GM18505 (cell line): ENCODE measurements at regions not wholly inside any gene's neighbourhood (a gene's known extent, or its start where the extent isn't known, plus 50 kb on each side); places are given as distances from the start of the nearest gene placed in this dataset.

Experiments
- ATAC-seq: cut with Tn5 transposase; IDR thresholded peaks from one replicate; pipeline ENCODE4 v1.9.1; 2021; ENCODE audit not compliant: unreplicated experiment
- POLR2A ChIP-seq: IDR thresholded peaks from 4 replicates; pipeline ENCODE4 v1.6.1; 2011; ENCODE audit warnings: borderline replicate concordance; ENCODE audit not compliant: insufficient read depth, insufficient read length; ENCODE audit errors: extremely low read depth

- no peak for ATAC-seq
- TF ChIP-seq POLR2A, result no peak
These were observed 70.8 kb upstream of the CLDN14 start for GRCh38 chr21:36550761-36551160.

- no peak for ATAC-seq
- no peak for TF ChIP-seq POLR2A
These were observed 71.4 kb upstream of the CLDN14 start for GRCh38 chr21:36551321-36551720.

- ATAC-seq, result no peak
- no peak for TF ChIP-seq POLR2A
These were observed 72.0 kb upstream of the CLDN14 start for GRCh38 chr21:36551731-36552433.

- no peak for ATAC-seq
- no peak for TF ChIP-seq POLR2A
These were observed 72.5 kb upstream of the CLDN14 start for GRCh38 chr21:36552434-36552785.

GRCh38 chr21:36553406-36553805 lies 73.5 kb upstream of the CLDN14 start:
- TF ChIP-seq POLR2A, result no peak
- no peak for ATAC-seq

- no peak for TF ChIP-seq POLR2A
- no peak for ATAC-seq
These were observed 74.7 kb upstream of the CLDN14 start for GRCh38 chr21:36554411-36555157.

- no peak for ATAC-seq
- no peak for TF ChIP-seq POLR2A
These were observed 75.4 kb upstream of the CLDN14 start for GRCh38 chr21:36555199-36555800.

GRCh38 chr21:36557316-36557715 lies 77.4 kb upstream of the CLDN14 start:
- TF ChIP-seq POLR2A, result no peak
- ATAC-seq, result no peak

- ATAC-seq, result no peak
- no peak for TF ChIP-seq POLR2A
These were observed 81.1 kb upstream of the CLDN14 start for GRCh38 chr21:36560933-36561575.

- no peak for ATAC-seq
- TF ChIP-seq POLR2A, result no peak
These were observed 83.5 kb upstream of the CLDN14 start for GRCh38 chr21:36563341-36563926.

GRCh38 chr21:36564647-36565046 lies 84.7 kb upstream of the CLDN14 start:
- no peak for TF ChIP-seq POLR2A

GRCh38 chr21:36565540-36565939 lies 85.6 kb upstream of the CLDN14 start:
- ATAC-seq, result no peak
- TF ChIP-seq POLR2A, result no peak

More at GRCh38 chr21:36564647-36565046, 84.7 kb upstream of the CLDN14 start:
- ATAC-seq, result no peak

GRCh38 chr21:36566644-36567043 lies 86.7 kb upstream of the CLDN14 start:
- no peak for TF ChIP-seq POLR2A
- no peak for ATAC-seq
